ENCODE measurements at regions not wholly inside any gene's neighbourhood (a gene's known extent, or its start where the extent isn't known, plus 50 kb on each side); places are given as distances from the start of the nearest gene placed in this dataset.

GRCh38 chr6:44723439-44724197 is 336.1 kb downstream of the CDC5L start:
- Mint-ChIP-seq H3K4me1 (no peaks in the 10 kb centered on the region), H3K4me3 (no peak overlapping the region), H3K9me3 (no peaks in the 10 kb centered on the region), H3K36me3 (ENCODE audit: low read depth) (no peaks in the 10 kb centered on the region), H3K27ac (no peak overlapping the region), H3K27me3 (peaks cover 4% of the 10 kb centered on the region)
- ChIA-PET CTCF (no interaction called here), POLR2A (no interaction called here)
- DNase-seq = no peak

- no peak overlapping the region for H3K27ac Mint-ChIP-seq
- CTCF ChIA-PET = no interaction called here
- no peaks in the 10 kb centered on the region for H3K27me3 Mint-ChIP-seq
- no peaks in the 10 kb centered on the region for H3K9me3 Mint-ChIP-seq
- H3K36me3 Mint-ChIP-seq (ENCODE audit: low read depth) = no peaks in the 10 kb centered on the region
- H3K4me1 Mint-ChIP-seq = no peaks in the 10 kb centered on the region
- DNase-seq = no peak
- no peak overlapping the region for H3K4me3 Mint-ChIP-seq
- POLR2A ChIA-PET = no interaction called here
These were observed 337.6 kb downstream of the CDC5L start for GRCh38 chr6:44725070-44725469.

GRCh38 chr6:44727651-44728630 is 340.4 kb downstream of the CDC5L start:
- CTCF ChIA-PET = no interaction called here
- Mint-ChIP-seq H3K4me3 (no peak overlapping the region), H3K4me1 (no peaks in the 10 kb centered on the region)

GRCh38 chr6:44730771-44731391 is 343.4 kb downstream of the CDC5L start:
- Mint-ChIP-seq H3K36me3 (ENCODE audit: low read depth) (no peaks in the 10 kb centered on the region), H3K4me1 (peaks cover 3% of the 10 kb centered on the region), H3K27me3 (no peaks in the 10 kb centered on the region), H3K9me3 (no peaks in the 10 kb centered on the region), H3K4me3 (no peak overlapping the region), H3K27ac (no peak overlapping the region)
- no peak for DNase-seq
- POLR2A ChIA-PET = no interaction called here
- CTCF ChIA-PET = no interaction called here

More at GRCh38 chr6:44727651-44728630, 340.4 kb downstream of the CDC5L start:
- H3K27ac Mint-ChIP-seq = no peak overlapping the region
- H3K27me3 Mint-ChIP-seq = no peaks in the 10 kb centered on the region
- H3K36me3 Mint-ChIP-seq (ENCODE audit: low read depth) = no peaks in the 10 kb centered on the region
- POLR2A ChIA-PET = no interaction called here
- no peaks in the 10 kb centered on the region for H3K9me3 Mint-ChIP-seq
- DNase-seq = no peak

DNA sequence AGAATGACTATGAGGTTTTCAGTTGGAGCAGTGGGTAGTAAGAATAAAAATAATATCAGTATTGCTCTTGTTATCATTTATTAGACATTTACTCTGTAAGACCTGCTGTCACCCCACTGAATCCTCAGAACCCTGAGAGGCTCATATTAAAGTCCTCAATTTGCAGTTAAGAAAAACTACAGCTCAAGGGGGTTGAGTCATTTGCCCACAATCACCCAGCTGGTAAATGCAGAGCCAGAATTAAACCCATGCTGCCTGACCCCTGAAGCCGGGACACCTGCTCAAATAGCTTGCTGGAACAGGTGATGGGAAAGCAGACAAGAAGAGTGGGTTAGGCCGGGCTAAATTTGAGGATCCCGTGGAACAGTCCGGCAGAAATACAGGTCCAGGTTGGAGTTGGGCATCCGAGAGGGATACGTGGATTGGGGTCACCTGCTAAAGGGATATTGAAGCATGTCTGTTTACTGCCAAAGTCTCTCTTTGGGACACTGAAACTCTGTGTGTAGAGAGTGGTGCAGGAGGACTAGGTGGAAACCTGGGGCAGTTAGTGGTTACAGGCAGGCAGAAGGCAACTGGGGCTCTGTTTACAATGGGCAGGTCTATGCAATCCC is 344.1 kb downstream of the CDC5L start:
- Mint-ChIP-seq H3K27ac (no peak overlapping the region), H3K4me1 (peaks cover 3% of the 10 kb centered on the region), H3K4me3 (no peak overlapping the region), H3K36me3 (ENCODE audit: low read depth) (no peaks in the 10 kb centered on the region), H3K9me3 (no peaks in the 10 kb centered on the region), H3K27me3 (no peaks in the 10 kb centered on the region)
- POLR2A ChIA-PET = no interaction called here
- DNase-seq = no peak
- CTCF ChIA-PET = no interaction called here

DNA sequence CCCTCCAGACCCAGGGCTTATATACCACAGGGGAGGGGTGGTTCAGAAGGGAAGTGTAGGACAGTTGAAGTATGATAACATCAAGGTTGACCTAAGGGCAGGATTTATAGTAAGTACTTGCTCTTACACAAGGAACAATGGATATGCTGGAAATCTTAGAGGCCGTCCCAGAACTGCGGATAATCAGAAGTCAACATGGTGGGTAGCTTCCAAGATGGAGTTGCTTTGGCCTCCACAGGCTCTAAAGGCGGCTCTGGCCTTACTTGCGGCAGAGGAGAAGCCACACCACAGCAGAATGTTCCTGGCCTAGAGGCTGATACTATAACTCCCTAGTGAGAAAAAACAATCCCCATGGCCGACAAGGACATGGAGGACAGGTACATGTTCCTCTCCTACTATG is 344.7 kb downstream of the CDC5L start:
- Mint-ChIP-seq H3K27ac (no peak overlapping the region), H3K27me3 (no peaks in the 10 kb centered on the region), H3K4me1 (peaks cover 3% of the 10 kb centered on the region), H3K4me3 (no peak overlapping the region), H3K36me3 (ENCODE audit: low read depth) (no peaks in the 10 kb centered on the region), H3K9me3 (no peaks in the 10 kb centered on the region)
- CTCF ChIA-PET = no interaction called here
- no peak for DNase-seq
- POLR2A ChIA-PET = no interaction called here

DNA sequence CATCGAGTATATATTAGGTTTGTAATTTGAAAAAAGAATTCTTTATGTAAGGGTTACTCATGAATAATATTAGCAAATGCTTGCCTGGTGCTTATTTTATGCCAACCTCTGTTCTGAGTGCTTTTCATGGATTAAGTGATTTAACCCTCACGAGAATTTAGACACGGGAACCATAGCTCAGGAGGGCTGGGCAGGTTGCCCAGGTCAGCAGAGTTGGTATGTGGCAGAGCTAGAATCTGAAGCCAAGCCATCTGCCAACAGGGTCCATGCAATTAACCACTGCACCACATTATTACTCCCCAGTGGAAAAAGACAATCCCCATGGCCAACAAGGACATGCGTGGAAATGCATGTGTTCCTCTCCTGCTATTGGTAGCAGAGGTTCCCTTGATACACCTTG is 345.6 kb downstream of the CDC5L start:
- H3K4me1 Mint-ChIP-seq = peaks cover 3% of the 10 kb centered on the region
- H3K36me3 Mint-ChIP-seq (ENCODE audit: low read depth) = no peaks in the 10 kb centered on the region
- no peaks in the 10 kb centered on the region for H3K27me3 Mint-ChIP-seq
- H3K27ac Mint-ChIP-seq = no peak overlapping the region
- DNase-seq = no peak
- ChIA-PET CTCF (no interaction called here), POLR2A (no interaction called here)
- H3K9me3 Mint-ChIP-seq = no peaks in the 10 kb centered on the region
- H3K4me3 Mint-ChIP-seq = no peak overlapping the region

- ChIA-PET CTCF (no interaction called here), POLR2A (no interaction called here)
- no peak for DNase-seq
- no peaks in the 10 kb centered on the region for H3K27me3 Mint-ChIP-seq
- no peaks in the 10 kb centered on the region for H3K36me3 Mint-ChIP-seq (ENCODE audit: low read depth)
- H3K27ac Mint-ChIP-seq = no peak overlapping the region
- H3K9me3 Mint-ChIP-seq = no peaks in the 10 kb centered on the region
- H3K4me1 Mint-ChIP-seq = peaks cover 3% of the 10 kb centered on the region
- no peak overlapping the region for H3K4me3 Mint-ChIP-seq
These were observed 346.4 kb downstream of the CDC5L start for GRCh38 chr6:44733868-44734267.

DNA sequence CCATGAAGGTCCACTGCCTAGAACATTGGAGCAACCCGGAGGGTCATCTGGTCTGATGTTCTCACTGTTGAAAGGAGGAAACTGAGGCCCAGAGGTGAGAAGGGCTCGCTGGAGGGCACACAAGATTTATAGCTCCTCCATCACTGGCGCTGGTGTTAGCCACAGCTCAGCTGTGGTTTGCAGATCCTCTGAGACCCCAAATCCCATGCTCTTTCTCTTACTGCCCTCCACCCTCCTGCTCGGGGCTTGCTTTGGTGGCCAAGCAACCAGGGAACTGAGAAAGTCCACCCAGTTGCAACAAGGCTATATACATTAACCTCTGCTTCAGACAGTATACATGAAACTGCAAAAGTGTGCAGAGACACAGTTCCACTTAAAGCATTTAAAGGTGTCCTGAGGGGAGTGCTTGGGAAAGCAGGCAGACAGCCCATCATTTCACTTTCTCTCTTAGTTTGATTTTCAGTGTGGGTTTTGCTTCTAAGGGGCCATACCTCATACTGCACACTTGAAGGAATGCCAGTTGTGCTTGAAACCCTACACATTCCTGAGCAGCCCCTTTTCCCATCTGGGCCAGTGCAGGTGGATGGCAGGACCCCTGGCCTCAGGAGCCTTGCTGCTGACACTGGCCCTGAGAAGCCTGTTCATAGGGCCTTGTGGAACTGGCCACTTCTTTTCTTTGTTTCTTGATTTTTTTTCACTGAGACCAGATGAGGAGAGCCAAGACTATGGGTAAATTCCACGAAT is 347.6 kb downstream of the CDC5L start:
- no peaks in the 10 kb centered on the region for H3K27me3 Mint-ChIP-seq
- no peaks in the 10 kb centered on the region for H3K36me3 Mint-ChIP-seq (ENCODE audit: low read depth)
- peaks cover 3% of the 10 kb centered on the region for H3K4me1 Mint-ChIP-seq
- H3K9me3 Mint-ChIP-seq = no peaks in the 10 kb centered on the region
- CTCF ChIA-PET = no interaction called here
- POLR2A ChIA-PET = no interaction called here
- H3K4me3 Mint-ChIP-seq = no peak overlapping the region
- no peak overlapping the region for H3K27ac Mint-ChIP-seq
- DNase-seq = no peak

DNA sequence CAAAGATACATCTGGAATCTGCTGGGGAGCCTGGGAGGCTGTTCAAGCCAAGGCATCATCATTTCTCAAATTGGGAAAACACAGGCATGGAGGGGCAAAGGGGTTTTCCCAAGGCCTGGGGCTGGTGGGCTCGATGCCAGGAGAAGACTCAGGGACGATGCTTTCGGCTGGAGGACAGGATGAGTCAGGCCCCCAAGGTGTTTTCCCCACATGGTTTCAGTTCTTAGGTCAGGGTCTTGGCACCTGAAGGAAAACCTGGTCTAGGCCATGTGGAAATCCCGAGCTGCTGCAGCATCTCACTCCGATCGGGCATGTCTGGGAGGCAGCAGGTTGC is 348.1 kb downstream of the CDC5L start:
- Mint-ChIP-seq H3K27ac (no peak overlapping the region), H3K36me3 (ENCODE audit: low read depth) (no peaks in the 10 kb centered on the region), H3K4me3 (no peak overlapping the region), H3K27me3 (no peaks in the 10 kb centered on the region), H3K9me3 (no peaks in the 10 kb centered on the region), H3K4me1 (peaks cover 3% of the 10 kb centered on the region)
- ChIA-PET POLR2A (no interaction called here), CTCF (no interaction called here)
- DNase-seq = no peak

DNA sequence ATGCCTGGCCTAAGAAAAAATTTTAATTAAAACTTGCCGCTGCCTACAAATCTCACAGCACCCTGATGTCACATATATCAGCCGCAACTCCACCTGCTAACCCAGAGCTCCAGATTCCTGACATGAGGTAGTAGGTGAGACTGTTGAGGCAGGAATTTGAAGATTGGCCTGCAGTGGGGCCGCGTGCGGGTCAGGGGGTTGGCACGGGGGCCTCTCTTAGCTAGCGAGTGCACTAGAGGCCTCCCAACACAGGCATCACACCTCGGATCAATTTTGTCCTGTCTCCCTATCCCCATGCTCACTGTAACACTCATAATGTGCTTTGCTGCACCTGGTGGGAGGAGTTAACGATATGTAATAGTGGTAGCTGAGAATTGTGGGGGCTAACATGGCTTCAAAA is 349.8 kb downstream of the CDC5L start:
- Mint-ChIP-seq H3K9me3 (no peaks in the 10 kb centered on the region), H3K36me3 (ENCODE audit: low read depth) (no peaks in the 10 kb centered on the region), H3K4me1 (peaks cover 3% of the 10 kb centered on the region), H3K4me3 (no peak overlapping the region), H3K27me3 (no peaks in the 10 kb centered on the region), H3K27ac (no peak overlapping the region)
- CTCF ChIA-PET = no interaction called here
- no peak for DNase-seq
- POLR2A ChIA-PET = no interaction called here

- Mint-ChIP-seq H3K4me3 (no peak overlapping the region), H3K4me1 (peaks cover 3% of the 10 kb centered on the region), H3K36me3 (ENCODE audit: low read depth) (no peaks in the 10 kb centered on the region), H3K27me3 (no peaks in the 10 kb centered on the region), H3K9me3 (no peaks in the 10 kb centered on the region), H3K27ac (no peak overlapping the region)
- ChIA-PET POLR2A (no interaction called here), CTCF (no interaction called here)
- no peak for DNase-seq
These were observed 350.5 kb downstream of the CDC5L start for GRCh38 chr6:44737829-44738528.

All from activated CD4-positive, alpha-beta memory T cell treated with anti-CD3 and anti-CD28 coated beads, Interleukin-2, amount 10 ng/mL, durations not matched to agents 7 days and 5 days (primary cell).